Esophagus squamous epithelium (tissue), 5 donors: ENCODE measurements at regions not wholly inside any gene's neighbourhood (a gene's known extent, or its start where the extent isn't known, plus 50 kb on each side); places are given as distances from the start of the nearest gene placed in this dataset.
A peak's percentile ranks its signal among the peaks of the same experiment; 100 is the strongest.

Experiments
- DNase-seq: peaks from one replicate; lab custom pipeline; 2025; lab: John Stamatoyannopoulos, UW
- H3K27ac ChIP-seq, 4 donors: fragments of 200-600 bp; sonication (generic); one replicate each; pipeline ENCODE4 v1.5.1; 2016 to 2019; ENCODE audit warnings: mild to moderate bottlenecking in 1 of 4
- H3K27me3 ChIP-seq, 4 donors: fragments of 200-600 bp; sonication (generic); 1 replicate in 3 of 4; 2 replicates in 1 of 4; pipeline versions ENCODE4 v1.5.1 to v1.6.0; 2017 to 2021; ENCODE audit warnings: antibody characterized with exemption in 1 of 4
- H3K36me3 ChIP-seq, 3 donors: fragments of 200-600 bp; sonication (generic); one replicate each; pipeline ENCODE4 v1.5.1; 2016 to 2019
- H3K4me1 ChIP-seq, 3 donors: fragments of 200-600 bp; sonication (generic); one replicate each; pipeline ENCODE4 v1.5.1; 2017 to 2019
- H3K4me3 ChIP-seq, 4 donors: fragments of 200-600 bp; sonication (generic); 1 replicate in 3 of 4; 2 replicates in 1 of 4; pipeline ENCODE4 v1.5.1; 2016 to 2019; ENCODE audit warnings: mild to moderate bottlenecking in 2 of 4, moderate library complexity in 1 of 4
- H3K9me3 ChIP-seq, 3 donors: fragments of 200-600 bp; sonication (generic); one replicate each; pipeline ENCODE4 v1.5.1; 2016 to 2019
- CTCF ChIP-seq, 6 experiments: fragments of 450-650 bp in 4 of 6; fragments of 200-600 bp in 2 of 6; sonication (generic) in 2 of 6; IDR thresholded peaks; one replicate each; pipeline ENCODE4 v1.5.1; 2016 to 2019; ENCODE audit warnings: antibody characterized with exemption in 6 of 6, mild to moderate bottlenecking in 4 of 6, moderate library complexity in 4 of 6
- POLR2A ChIP-seq, 4 donors: fragments of 450-650 bp; IDR thresholded peaks; one replicate each; pipeline ENCODE4 v1.6.1; 2017; ENCODE audit warnings: antibody characterized with exemption in 4 of 4, mild to moderate bottlenecking in 4 of 4, moderate library complexity in 3 of 4
- WGBS, 2 donors: methylation state at CpG; one replicate each; pipeline ENCODE4 v1.1.5; 2018; 5-methylcytosine and 5-hydroxymethylcytosine counted together
- intact Hi-C: fragments of 100-400 bp; cut with DNase I; formaldehyde crosslinking; loops from one replicate; pipeline ENCODE4 v1.15.0; 2022
- donor health status: DM: yes; HTN: yes; CAD: no.

DNA sequence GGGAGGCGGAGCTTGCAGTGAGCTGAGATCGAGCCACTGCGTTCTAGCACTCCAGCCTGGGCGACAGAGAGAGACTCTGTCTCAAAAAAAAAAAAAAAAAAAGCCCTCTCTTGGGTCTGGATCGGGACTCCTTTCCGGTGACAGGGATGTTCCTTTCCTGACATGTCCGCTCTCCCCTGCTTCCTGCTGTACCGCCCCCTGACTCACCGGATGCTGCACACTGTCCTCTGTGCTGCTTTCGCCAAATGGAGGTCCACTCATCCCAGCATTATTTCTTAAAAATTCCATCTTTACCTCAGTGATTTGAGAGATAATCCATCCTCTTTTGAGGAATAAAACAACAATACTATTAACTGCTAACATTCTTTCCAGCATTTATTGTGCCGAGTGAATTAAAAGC lies 113.8 kb upstream of the EEPD1 start:
- H3K36me3 ChIP-seq: no peaks in the 10 kb centered on the region
- intact Hi-C loops: no loop called here
- 63 to 75% methylated on average over 8 to 11 of the region's 11 CpGs for WGBS, 2 donors
- peak overlapping the region in 1 of 4 donors; percentile 43 for H3K27ac ChIP-seq
- DNase-seq: no peak
- no peak for TF ChIP-seq POLR2A (IDR thresholded peaks at IDR 0.05)
- TF ChIP-seq CTCF (IDR thresholded peaks at IDR 0.05): no peak
- no peak overlapping the region for H3K4me3 ChIP-seq
- H3K27me3 ChIP-seq: no peaks in the 10 kb centered on the region
- peaks cover 8 to 23% (median 9%) of the 10 kb centered on the region in 3 donors for H3K4me1 ChIP-seq
- no peaks in the 10 kb centered on the region for H3K9me3 ChIP-seq

GRCh38 chr7:36039671-36040070 lies 113.4 kb upstream of the EEPD1 start:
- 82 to 87% methylated on average over 3 of the region's 3 CpGs for WGBS, 2 donors
- no peak for TF ChIP-seq POLR2A (IDR thresholded peaks at IDR 0.05)
- TF ChIP-seq CTCF (IDR thresholded peaks at IDR 0.05): no peak
- DNase-seq: no peak
- no peaks in the 10 kb centered on the region for H3K27me3 ChIP-seq
- no peak overlapping the region for H3K4me3 ChIP-seq
- no peaks in the 10 kb centered on the region for H3K36me3 ChIP-seq
- peaks cover 8 to 27% (median 9%) of the 10 kb centered on the region in 3 donors for H3K4me1 ChIP-seq
- H3K27ac ChIP-seq: no peak overlapping the region
- no peaks in the 10 kb centered on the region for H3K9me3 ChIP-seq
- intact Hi-C loops: no loop called here

GRCh38 chr7:36040679-36041078 lies 112.4 kb upstream of the EEPD1 start:
- no peaks in the 10 kb centered on the region for H3K36me3 ChIP-seq
- H3K27ac ChIP-seq: no peak overlapping the region
- no peak for DNase-seq
- 80 to 81% methylated on average over 3 of the region's 3 CpGs for WGBS, 2 donors
- intact Hi-C loops: no loop called here
- no peak for TF ChIP-seq POLR2A (IDR thresholded peaks at IDR 0.05)
- TF ChIP-seq CTCF (IDR thresholded peaks at IDR 0.05): no peak
- H3K27me3 ChIP-seq: no peaks in the 10 kb centered on the region
- no peaks in the 10 kb centered on the region for H3K9me3 ChIP-seq
- peaks cover 8 to 32% (median 9%) of the 10 kb centered on the region in 3 donors for H3K4me1 ChIP-seq
- no peak overlapping the region for H3K4me3 ChIP-seq

- Histone ChIP-seq H3K9me3 (no peaks in the 10 kb centered on the region), H3K27me3 (no peaks in the 10 kb centered on the region), H3K4me3 (no peak overlapping the region), H3K27ac (peak overlapping the region in 2 of 4 donors; percentile 4 to 36), H3K36me3 (no peaks in the 10 kb centered on the region), H3K4me1 (peaks cover 0 to 43% (median 13%) of the 10 kb centered on the region in 3 donors)
- WGBS, 2 donors: 74 to 79% methylated on average over 6 of the region's 6 CpGs
- no peak for DNase-seq
- intact Hi-C loops: no loop called here
- TF ChIP-seq POLR2A (IDR thresholded peaks at IDR 0.05) (no peak), CTCF (IDR thresholded peaks at IDR 0.05) (no peak)
Measured at GRCh38 chr7:36044101-36044892, 108.8 kb upstream of the EEPD1 start.

DNA sequence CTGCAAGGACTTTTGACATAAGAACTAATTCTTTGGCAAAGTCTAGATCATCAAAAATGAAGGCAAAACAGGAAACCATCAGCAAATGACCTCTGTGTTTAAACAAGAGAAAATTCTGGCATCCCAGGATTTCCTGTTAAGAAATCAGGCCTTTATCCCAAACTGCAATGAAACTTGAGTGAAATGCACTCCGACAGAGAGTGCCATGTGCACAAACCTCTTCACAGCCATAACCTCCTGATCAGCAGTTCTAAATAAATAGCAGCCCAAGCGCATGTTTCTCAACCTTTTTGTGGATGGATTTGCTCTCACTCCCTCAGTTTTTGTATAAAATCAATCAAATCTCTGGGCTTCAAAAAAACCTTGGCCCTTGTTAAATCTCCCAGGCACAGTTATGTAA lies 107.7 kb upstream of the EEPD1 start:
- intact Hi-C loops: no loop called here
- no peak for TF ChIP-seq POLR2A (IDR thresholded peaks at IDR 0.05)
- TF ChIP-seq CTCF (IDR thresholded peaks at IDR 0.05): no peak
- Histone ChIP-seq H3K4me1 (peaks cover 0 to 43% (median 13%) of the 10 kb centered on the region in 3 donors), H3K9me3 (no peaks in the 10 kb centered on the region), H3K27me3 (no peaks in the 10 kb centered on the region), H3K36me3 (no peaks in the 10 kb centered on the region), H3K27ac (peak overlapping the region in 3 of 4 donors; percentile 29 to 63 (median 36)), H3K4me3 (no peak overlapping the region)
- no peak for DNase-seq
- WGBS, 2 donors: 56 to 71% methylated on average over 2 of the region's 2 CpGs
